SK-N-SH treated with all-trans-retinoic acid at 6 μM for 48 hours (cell line): ENCODE measurements at regions not wholly inside any gene's neighbourhood (a gene's known extent, or its start where the extent isn't known, plus 50 kb on each side); places are given as distances from the start of the nearest gene placed in this dataset.

Source experiments
- ATAC-seq: fragments of 200-7000 bp; cut with Tn5 transposase; 3 replicates; pipeline ENCODE4 v1.9.1; 2020; ENCODE audit warnings: mild to moderate bottlenecking, moderate library complexity
- BACH2 ChIP-seq: fragments of 250-450 bp; sonication (Bioruptor Pico); IDR thresholded peaks from 2 replicates; pipeline ENCODE4 v1.9.0; 2021; ENCODE audit warnings: mild to moderate bottlenecking, borderline replicate concordance
- CSDC2 ChIP-seq: fragments of 250-450 bp; sonication (Bioruptor Pico); IDR thresholded peaks from 2 replicates; pipeline ENCODE4 v1.5.0; 2020; ENCODE audit warnings: mild to moderate bottlenecking, moderate library complexity
- ESRRG ChIP-seq: fragments of 250-450 bp; sonication (Bioruptor Pico); IDR thresholded peaks from 2 replicates; pipeline ENCODE4 v1.6.1; 2021; ENCODE audit warnings: mild to moderate bottlenecking
- GLIS3 ChIP-seq: fragments of 250-450 bp; sonication (Bioruptor Pico); IDR thresholded peaks from 2 replicates; pipeline ENCODE4 v1.5.0; 2020; ENCODE audit warnings: mild to moderate bottlenecking, moderate library complexity
- ISL1 ChIP-seq: fragments of 250-450 bp; sonication (Bioruptor Pico); IDR thresholded peaks from 2 replicates; pipeline ENCODE4 v2.1.2; 2022; ENCODE audit warnings: mild to moderate bottlenecking, moderate library complexity
- PPARA ChIP-seq: fragments of 250-450 bp; sonication (Bioruptor Pico); IDR thresholded peaks from 2 replicates; pipeline ENCODE4 v1.5.0; 2020; ENCODE audit warnings: mild to moderate bottlenecking, borderline replicate concordance
- RARB ChIP-seq: fragments of 250-450 bp; sonication (Bioruptor Pico); IDR thresholded peaks from 2 replicates; pipeline ENCODE4 v1.8.0; 2021; ENCODE audit warnings: mild to moderate bottlenecking, moderate library complexity
- SNAI2 ChIP-seq: fragments of 250-450 bp; sonication (Bioruptor Pico); IDR thresholded peaks from 2 replicates; pipeline ENCODE4 v1.5.0; 2020; ENCODE audit warnings: mild to moderate bottlenecking, moderate library complexity
- TOX ChIP-seq: fragments of 250-450 bp; sonication (Bioruptor Pico); IDR thresholded peaks from 2 replicates; pipeline ENCODE4 v1.8.0; 2021; ENCODE audit warnings: mild to moderate bottlenecking, moderate library complexity, borderline replicate concordance
- ZC3H10 ChIP-seq: fragments of 250-450 bp; sonication (Bioruptor Pico); IDR thresholded peaks from 2 replicates; pipeline ENCODE4 v1.5.1; 2021; ENCODE audit warnings: mild to moderate bottlenecking, moderate library complexity
- ZFP30 ChIP-seq: fragments of 450-650 bp; formaldehyde crosslinking; IDR thresholded peaks from 2 replicates; pipeline ENCODE4 v1.5.0; 2022; ENCODE audit warnings: mild to moderate bottlenecking, moderate library complexity
- ZNF565 ChIP-seq: fragments of 450-650 bp; formaldehyde crosslinking; conservative IDR thresholded peaks from 2 replicates; pipeline ENCODE4 v1.5.0; 2020; ENCODE audit warnings: low read depth, mild to moderate bottlenecking, moderate library complexity
- ZNF70 ChIP-seq: fragments of 450-650 bp; formaldehyde crosslinking; IDR thresholded peaks from 2 replicates; pipeline ENCODE4 v1.5.0; 2020; ENCODE audit warnings: mild to moderate bottlenecking, moderate library complexity
- ZNF8 ChIP-seq: fragments of 450-650 bp; formaldehyde crosslinking; IDR thresholded peaks from 2 replicates; pipeline ENCODE4 v1.5.0; 2020; ENCODE audit warnings: mild to moderate bottlenecking, moderate library complexity
- TF ChIP-seq, protein P1 (sequence below): fragments of 250-450 bp; sonication (Bioruptor Pico); IDR thresholded peaks from 2 replicates; pipeline ENCODE4 v1.5.0; 2020; ENCODE audit warnings: mild to moderate bottlenecking, moderate library complexity
- TF ChIP-seq, protein P2 (sequence below): fragments of 250-450 bp; sonication (Bioruptor Pico); IDR thresholded peaks from 2 replicates; pipeline ENCODE4 v1.5.1; 2021; ENCODE audit warnings: mild to moderate bottlenecking, moderate library complexity
- TF ChIP-seq, protein P3 (sequence below): fragments of 250-450 bp; sonication (Bioruptor Pico); IDR thresholded peaks from 2 replicates; pipeline ENCODE4 v1.8.0; 2020; ENCODE audit warnings: mild to moderate bottlenecking, moderate library complexity, borderline replicate concordance
- TF ChIP-seq, protein P4 (sequence below): fragments of 250-450 bp; sonication (Bioruptor Pico); IDR thresholded peaks from 2 replicates; pipeline ENCODE4 v1.8.0; 2021; ENCODE audit warnings: low read depth, mild to moderate bottlenecking, moderate library complexity, borderline replicate concordance
- TF ChIP-seq, protein P5 (sequence below): fragments of 250-450 bp; sonication (Bioruptor Pico); IDR thresholded peaks from 2 replicates; pipeline ENCODE4 v1.5.1; 2020; ENCODE audit warnings: low read depth, mild to moderate bottlenecking, moderate library complexity

DNA sequence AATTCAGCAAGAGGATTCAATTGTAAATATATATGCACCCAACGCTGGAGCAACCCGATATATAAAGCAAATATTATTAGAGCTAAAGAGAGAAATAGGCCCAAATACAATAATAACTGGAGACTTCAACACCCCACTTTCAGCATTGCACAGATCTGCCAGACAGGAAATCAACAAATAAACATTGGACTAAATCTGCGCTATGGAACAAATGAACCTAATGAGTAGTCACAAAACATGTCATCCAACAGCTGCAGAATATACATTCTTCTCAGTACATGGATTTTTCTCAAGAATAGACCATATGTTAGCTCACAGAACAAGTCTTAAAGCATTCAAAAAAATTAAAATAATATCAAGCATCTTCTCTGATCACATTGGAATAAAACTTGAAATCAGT is 86.1 kb upstream of the SLC1A1 start:
- no peak for ATAC-seq
- TF ChIP-seq, protein P1, sequence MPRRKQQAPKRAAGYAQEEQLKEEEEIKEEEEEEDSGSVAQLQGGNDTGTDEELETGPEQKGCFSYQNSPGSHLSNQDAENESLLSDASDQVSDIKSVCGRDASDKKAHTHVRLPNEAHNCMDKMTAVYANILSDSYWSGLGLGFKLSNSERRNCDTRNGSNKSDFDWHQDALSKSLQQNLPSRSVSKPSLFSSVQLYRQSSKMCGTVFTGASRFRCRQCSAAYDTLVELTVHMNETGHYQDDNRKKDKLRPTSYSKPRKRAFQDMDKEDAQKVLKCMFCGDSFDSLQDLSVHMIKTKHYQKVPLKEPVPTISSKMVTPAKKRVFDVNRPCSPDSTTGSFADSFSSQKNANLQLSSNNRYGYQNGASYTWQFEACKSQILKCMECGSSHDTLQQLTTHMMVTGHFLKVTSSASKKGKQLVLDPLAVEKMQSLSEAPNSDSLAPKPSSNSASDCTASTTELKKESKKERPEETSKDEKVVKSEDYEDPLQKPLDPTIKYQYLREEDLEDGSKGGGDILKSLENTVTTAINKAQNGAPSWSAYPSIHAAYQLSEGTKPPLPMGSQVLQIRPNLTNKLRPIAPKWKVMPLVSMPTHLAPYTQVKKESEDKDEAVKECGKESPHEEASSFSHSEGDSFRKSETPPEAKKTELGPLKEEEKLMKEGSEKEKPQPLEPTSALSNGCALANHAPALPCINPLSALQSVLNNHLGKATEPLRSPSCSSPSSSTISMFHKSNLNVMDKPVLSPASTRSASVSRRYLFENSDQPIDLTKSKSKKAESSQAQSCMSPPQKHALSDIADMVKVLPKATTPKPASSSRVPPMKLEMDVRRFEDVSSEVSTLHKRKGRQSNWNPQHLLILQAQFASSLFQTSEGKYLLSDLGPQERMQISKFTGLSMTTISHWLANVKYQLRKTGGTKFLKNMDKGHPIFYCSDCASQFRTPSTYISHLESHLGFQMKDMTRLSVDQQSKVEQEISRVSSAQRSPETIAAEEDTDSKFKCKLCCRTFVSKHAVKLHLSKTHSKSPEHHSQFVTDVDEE, result no peak
- TF ChIP-seq, protein P2, sequence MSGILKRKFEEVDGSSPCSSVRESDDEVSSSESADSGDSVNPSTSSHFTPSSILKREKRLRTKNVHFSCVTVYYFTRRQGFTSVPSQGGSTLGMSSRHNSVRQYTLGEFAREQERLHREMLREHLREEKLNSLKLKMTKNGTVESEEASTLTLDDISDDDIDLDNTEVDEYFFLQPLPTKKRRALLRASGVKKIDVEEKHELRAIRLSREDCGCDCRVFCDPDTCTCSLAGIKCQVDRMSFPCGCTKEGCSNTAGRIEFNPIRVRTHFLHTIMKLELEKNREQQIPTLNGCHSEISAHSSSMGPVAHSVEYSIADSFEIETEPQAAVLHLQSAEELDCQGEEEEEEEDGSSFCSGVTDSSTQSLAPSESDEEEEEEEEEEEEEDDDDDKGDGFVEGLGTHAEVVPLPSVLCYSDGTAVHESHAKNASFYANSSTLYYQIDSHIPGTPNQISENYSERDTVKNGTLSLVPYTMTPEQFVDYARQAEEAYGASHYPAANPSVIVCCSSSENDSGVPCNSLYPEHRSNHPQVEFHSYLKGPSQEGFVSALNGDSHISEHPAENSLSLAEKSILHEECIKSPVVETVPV (CRISPR knock-in tag), result no peak
- TF ChIP-seq CSDC2 (CRISPR knock-in tag) (no peak), GLIS3 (no peak), RARB (no peak), ISL1 (no peak), TOX (CRISPR knock-in tag) (no peak), ESRRG (no peak)

DNA sequence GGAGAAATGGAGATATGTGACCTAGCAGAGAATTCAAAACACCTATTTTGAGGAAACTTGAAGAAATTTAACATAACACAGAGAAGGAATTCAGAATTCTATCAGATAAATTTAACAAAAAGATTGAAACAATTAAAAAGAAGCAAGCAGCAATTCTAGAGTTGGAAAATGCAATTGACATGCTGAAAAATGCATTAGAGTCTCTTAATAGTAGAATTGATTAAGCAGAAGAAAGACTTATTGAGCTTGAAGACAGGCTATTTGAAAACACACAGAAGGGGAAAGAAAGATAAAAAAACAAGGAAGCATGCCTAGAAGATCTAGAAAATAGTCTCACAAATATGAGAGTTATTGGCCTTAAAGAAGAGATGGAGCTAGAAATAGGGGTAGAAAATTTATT is 87.8 kb upstream of the SLC1A1 start:
- ATAC-seq, result no peak
- TF ChIP-seq SNAI2 (CRISPR knock-in tag) (no peak), ESRRG (no peak), ZNF8 (CRISPR knock-in tag) (no peak), GLIS3 (no peak), CSDC2 (CRISPR knock-in tag) (no peak), ISL1 (no peak), TOX (CRISPR knock-in tag) (no peak), ZNF70 (no peak), ZNF565 (CRISPR knock-in tag) (no peak), PPARA (CRISPR knock-in tag) (no peak), ZFP30 (no peak)
- TF ChIP-seq, protein P3, sequence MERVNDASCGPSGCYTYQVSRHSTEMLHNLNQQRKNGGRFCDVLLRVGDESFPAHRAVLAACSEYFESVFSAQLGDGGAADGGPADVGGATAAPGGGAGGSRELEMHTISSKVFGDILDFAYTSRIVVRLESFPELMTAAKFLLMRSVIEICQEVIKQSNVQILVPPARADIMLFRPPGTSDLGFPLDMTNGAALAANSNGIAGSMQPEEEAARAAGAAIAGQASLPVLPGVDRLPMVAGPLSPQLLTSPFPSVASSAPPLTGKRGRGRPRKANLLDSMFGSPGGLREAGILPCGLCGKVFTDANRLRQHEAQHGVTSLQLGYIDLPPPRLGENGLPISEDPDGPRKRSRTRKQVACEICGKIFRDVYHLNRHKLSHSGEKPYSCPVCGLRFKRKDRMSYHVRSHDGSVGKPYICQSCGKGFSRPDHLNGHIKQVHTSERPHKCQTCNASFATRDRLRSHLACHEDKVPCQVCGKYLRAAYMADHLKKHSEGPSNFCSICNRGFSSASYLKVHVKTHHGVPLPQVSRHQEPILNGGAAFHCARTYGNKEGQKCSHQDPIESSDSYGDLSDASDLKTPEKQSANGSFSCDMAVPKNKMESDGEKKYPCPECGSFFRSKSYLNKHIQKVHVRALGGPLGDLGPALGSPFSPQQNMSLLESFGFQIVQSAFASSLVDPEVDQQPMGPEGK (CRISPR knock-in tag), result no peak
- TF ChIP-seq, protein P4, sequence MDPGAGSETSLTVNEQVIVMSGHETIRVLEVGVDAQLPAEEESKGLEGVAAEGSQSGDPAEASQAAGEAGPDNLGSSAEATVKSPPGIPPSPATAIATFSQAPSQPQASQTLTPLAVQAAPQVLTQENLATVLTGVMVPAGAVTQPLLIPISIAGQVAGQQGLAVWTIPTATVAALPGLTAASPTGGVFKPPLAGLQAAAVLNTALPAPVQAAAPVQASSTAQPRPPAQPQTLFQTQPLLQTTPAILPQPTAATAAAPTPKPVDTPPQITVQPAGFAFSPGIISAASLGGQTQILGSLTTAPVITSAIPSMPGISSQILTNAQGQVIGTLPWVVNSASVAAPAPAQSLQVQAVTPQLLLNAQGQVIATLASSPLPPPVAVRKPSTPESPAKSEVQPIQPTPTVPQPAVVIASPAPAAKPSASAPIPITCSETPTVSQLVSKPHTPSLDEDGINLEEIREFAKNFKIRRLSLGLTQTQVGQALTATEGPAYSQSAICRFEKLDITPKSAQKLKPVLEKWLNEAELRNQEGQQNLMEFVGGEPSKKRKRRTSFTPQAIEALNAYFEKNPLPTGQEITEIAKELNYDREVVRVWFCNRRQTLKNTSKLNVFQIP (CRISPR knock-in tag), result no peak

DNA sequence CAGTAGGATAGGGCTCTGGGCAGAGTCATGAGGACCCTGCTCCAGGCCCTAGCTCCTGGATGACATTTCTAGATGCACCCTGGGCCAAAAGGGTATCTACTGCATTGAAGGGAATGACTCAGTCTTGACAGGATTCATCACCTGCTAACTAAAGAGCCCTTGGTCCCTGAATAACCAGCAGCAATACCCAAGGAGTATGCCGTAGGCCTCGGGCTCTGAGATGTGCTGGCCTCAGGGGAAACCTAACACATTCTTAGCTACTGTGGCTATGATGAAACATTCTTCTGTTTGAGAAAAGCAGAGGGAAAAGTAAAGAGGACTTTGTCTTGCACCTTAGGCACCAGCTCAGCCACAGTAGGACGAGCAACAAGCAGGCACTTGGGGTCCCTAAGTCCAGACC is 89.5 kb upstream of the SLC1A1 start:
- ATAC-seq, result no peak
- TF ChIP-seq, protein P3 (CRISPR knock-in tag), result no peak
- TF ChIP-seq ZNF70 (no peak), SNAI2 (CRISPR knock-in tag) (no peak), ZC3H10 (CRISPR knock-in tag) (no peak), ZFP30 (no peak), BACH2 (CRISPR knock-in tag) (no peak)
- TF ChIP-seq, protein P5, sequence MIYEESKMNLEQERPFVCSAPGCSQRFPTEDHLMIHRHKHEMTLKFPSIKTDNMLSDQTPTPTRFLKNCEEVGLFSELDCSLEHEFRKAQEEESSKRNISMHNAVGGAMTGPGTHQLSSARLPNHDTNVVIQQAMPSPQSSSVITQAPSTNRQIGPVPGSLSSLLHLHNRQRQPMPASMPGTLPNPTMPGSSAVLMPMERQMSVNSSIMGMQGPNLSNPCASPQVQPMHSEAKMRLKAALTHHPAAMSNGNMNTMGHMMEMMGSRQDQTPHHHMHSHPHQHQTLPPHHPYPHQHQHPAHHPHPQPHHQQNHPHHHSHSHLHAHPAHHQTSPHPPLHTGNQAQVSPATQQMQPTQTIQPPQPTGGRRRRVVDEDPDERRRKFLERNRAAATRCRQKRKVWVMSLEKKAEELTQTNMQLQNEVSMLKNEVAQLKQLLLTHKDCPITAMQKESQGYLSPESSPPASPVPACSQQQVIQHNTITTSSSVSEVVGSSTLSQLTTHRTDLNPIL (CRISPR knock-in tag), result no peak
- TF ChIP-seq, protein P4 (CRISPR knock-in tag), result no peak
